Adrenal gland (tissue), 5 donors: ENCODE measurements at regions not wholly inside any gene's neighbourhood (a gene's known extent, or its start where the extent isn't known, plus 50 kb on each side); places are given as distances from the start of the nearest gene placed in this dataset.

ENCODE experiments used
- POLR2A ChIP-seq, 2 donors: fragments of 450-650 bp; IDR thresholded peaks; one replicate each; pipeline ENCODE4 v1.6.1; 2017; ENCODE audit warnings: antibody characterized with exemption in 2 of 2, mild to moderate bottlenecking in 2 of 2, moderate library complexity in 1 of 2
- TF ChIP-seq, protein P1 (sequence below), 6 experiments: fragments of 450-650 bp in 4 of 6; fragments of 200-600 bp in 2 of 6; sonication (generic) in 1 of 6; IDR thresholded peaks; 1 replicate in 5 of 6; 2 replicates in 1 of 6; pipeline versions ENCODE4 v1.5.1 to v1.8.0; 2016 to 2021; ENCODE audit warnings: antibody characterized with exemption in 6 of 6, mild to moderate bottlenecking in 2 of 6, moderate library complexity in 1 of 6
- donor health status: DM: no; HTN: no; CAD: no.

DNA sequence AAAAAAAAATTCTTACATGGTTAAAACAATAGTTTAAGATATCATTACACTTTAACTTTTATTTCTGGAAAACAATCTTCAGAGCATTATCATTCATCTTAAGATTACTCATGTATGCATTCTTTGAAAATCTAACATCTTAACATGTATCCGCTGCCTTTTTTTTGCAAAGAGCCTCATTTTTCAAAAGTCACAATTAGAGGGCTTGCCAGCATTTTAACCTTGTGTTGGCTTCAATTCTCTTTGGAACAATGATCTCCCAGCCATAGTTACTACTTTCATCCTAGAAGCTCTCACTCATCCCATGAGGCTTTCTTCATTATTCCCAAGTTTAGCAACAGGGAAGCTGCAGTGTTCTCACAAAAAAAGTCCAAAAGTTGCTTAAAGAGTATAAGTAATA lies 330.8 kb downstream of the BCKDHB start:
- TF ChIP-seq, protein P1, sequence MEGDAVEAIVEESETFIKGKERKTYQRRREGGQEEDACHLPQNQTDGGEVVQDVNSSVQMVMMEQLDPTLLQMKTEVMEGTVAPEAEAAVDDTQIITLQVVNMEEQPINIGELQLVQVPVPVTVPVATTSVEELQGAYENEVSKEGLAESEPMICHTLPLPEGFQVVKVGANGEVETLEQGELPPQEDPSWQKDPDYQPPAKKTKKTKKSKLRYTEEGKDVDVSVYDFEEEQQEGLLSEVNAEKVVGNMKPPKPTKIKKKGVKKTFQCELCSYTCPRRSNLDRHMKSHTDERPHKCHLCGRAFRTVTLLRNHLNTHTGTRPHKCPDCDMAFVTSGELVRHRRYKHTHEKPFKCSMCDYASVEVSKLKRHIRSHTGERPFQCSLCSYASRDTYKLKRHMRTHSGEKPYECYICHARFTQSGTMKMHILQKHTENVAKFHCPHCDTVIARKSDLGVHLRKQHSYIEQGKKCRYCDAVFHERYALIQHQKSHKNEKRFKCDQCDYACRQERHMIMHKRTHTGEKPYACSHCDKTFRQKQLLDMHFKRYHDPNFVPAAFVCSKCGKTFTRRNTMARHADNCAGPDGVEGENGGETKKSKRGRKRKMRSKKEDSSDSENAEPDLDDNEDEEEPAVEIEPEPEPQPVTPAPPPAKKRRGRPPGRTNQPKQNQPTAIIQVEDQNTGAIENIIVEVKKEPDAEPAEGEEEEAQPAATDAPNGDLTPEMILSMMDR (IDR thresholded peaks at IDR 0.05) = no peak
- no peak for TF ChIP-seq POLR2A (IDR thresholded peaks at IDR 0.05)
